Stimulated activated CD8-positive, alpha-beta memory T cell treated with anti-CD3 and anti-CD28 coated beads, Interleukin-12 subunit alpha, Interleukin-12 subunit beta, amount 100 ng/mL, for 24 hours (primary cell): ENCODE measurements at regions not wholly inside any gene's neighbourhood (a gene's known extent, or its start where the extent isn't known, plus 50 kb on each side); places are given as distances from the start of the nearest gene placed in this dataset.

Experiments
- DNase-seq: peaks from one replicate; pipeline ENCODE4 v3.0.0-alpha.2; 2020; ENCODE audit errors: extremely low read depth

- no peak for DNase-seq
Observed at GRCh38 chr16:86436466-86437185, 73.7 kb upstream of the FOXF1 start.

- DNase-seq, result no peak
Observed at GRCh38 chr16:86437348-86437747, 73.0 kb upstream of the FOXF1 start.

- no peak for DNase-seq
Observed at GRCh38 chr16:86442703-86443102, 67.6 kb upstream of the FOXF1 start.

- no peak for DNase-seq
Observed at GRCh38 chr16:86443508-86444147, 66.7 kb upstream of the FOXF1 start.

- DNase-seq, result no peak
Observed at GRCh38 chr16:86444261-86444660, 66.1 kb upstream of the FOXF1 start.

- no peak for DNase-seq
Observed at GRCh38 chr16:86444661-86445060, 65.7 kb upstream of the FOXF1 start.

GRCh38 chr16:86446279-86446678, 64.0 kb upstream of the FOXF1 start:
- DNase-seq, result no peak

- DNase-seq, result no peak
Observed at GRCh38 chr16:86447228-86447627, 63.1 kb upstream of the FOXF1 start.

GRCh38 chr16:86448306-86448890, 61.9 kb upstream of the FOXF1 start:
- no peak for DNase-seq

- no peak for DNase-seq
Observed at GRCh38 chr16:86449446-86450095, 60.8 kb upstream of the FOXF1 start.

- DNase-seq, result no peak
Observed at GRCh38 chr16:86450691-86451090, 59.6 kb upstream of the FOXF1 start.

- no peak for DNase-seq
Observed at GRCh38 chr16:86452451-86452850, 57.9 kb upstream of the FOXF1 start.

GRCh38 chr16:86455116-86455515, 55.2 kb upstream of the FOXF1 start:
- DNase-seq, result no peak

- no peak for DNase-seq
Observed at GRCh38 chr16:86455640-86456039, 54.7 kb upstream of the FOXF1 start.

- no peak for DNase-seq
Observed at GRCh38 chr16:86457501-86458148, 52.7 kb upstream of the FOXF1 start.

- DNase-seq, result no peak
Observed at GRCh38 chr16:86458149-86458777, 52.1 kb upstream of the FOXF1 start.

GRCh38 chr16:86459266-86459665, 51.1 kb upstream of the FOXF1 start:
- DNase-seq, result no peak
